Neural cell (in vitro differentiated cells): ENCODE measurements at regions not wholly inside any gene's neighbourhood (a gene's known extent, or its start where the extent isn't known, plus 50 kb on each side); places are given as distances from the start of the nearest gene placed in this dataset.

Experiments
- H2AFZ ChIP-seq: fragments of 200-600, 300-800 bp; sonication (generic), shearing (Covaris generic); 2 replicates; pipeline ENCODE4 v1.6.0; 2014; ENCODE audit warnings: low read depth, mild to moderate bottlenecking, antibody characterized with exemption, low read length, moderate library complexity
- H3F3A ChIP-seq: fragments of 200-600 bp; shearing (Covaris generic); 2 replicates; pipeline ENCODE4 v1.6.1; 2016; ENCODE audit warnings: mild to moderate bottlenecking, moderate library complexity, mixed read lengths, antibody characterized with exemption, low read length; ENCODE audit not compliant: insufficient read depth, poor library complexity, severe bottlenecking
- H3K27ac ChIP-seq: fragments of 200-600, 300-800 bp; sonication (generic), shearing (Covaris generic); 2 replicates; pipeline ENCODE4 v1.5.1; 2014; ENCODE audit warnings: mild to moderate bottlenecking, low read length, moderate library complexity
- H3K27me3 ChIP-seq: fragments of 300-800, 200-600 bp; sonication (generic), shearing (Covaris generic); 2 replicates; pipeline ENCODE4 v1.6.0; 2014; ENCODE audit warnings: mild to moderate bottlenecking, low read depth, low read length, moderate library complexity; ENCODE audit not compliant: insufficient read depth
- H3K36me3 ChIP-seq: fragments of 300-800, 200-600 bp; sonication (generic), shearing (Covaris generic); 2 replicates; pipeline ENCODE4 v1.5.1; 2014; ENCODE audit warnings: mild to moderate bottlenecking, antibody characterized with exemption, low read length, moderate library complexity; ENCODE audit not compliant: insufficient read depth
- H3K4me2 ChIP-seq: fragments of 300-800, 200-600 bp; sonication (generic), shearing (Covaris generic); 2 replicates; pipeline ENCODE4 v1.6.0; 2014; ENCODE audit warnings: mild to moderate bottlenecking, low read length
- H3K4me3 ChIP-seq: fragments of 300-800, 200-600 bp; sonication (generic), shearing (Covaris generic); 2 replicates; pipeline ENCODE4 v1.5.1; 2014; ENCODE audit warnings: mild to moderate bottlenecking, low read length, moderate library complexity
- H3K79me2 ChIP-seq: fragments of 200-600 bp; shearing (Covaris generic); replicated peaks from 2 replicates; pipeline ENCODE4 v1.6.0; 2014; ENCODE audit warnings: mild to moderate bottlenecking, low read length, moderate library complexity; ENCODE audit not compliant: insufficient read depth
- H3K9ac ChIP-seq: fragments of 300-800, 200-600 bp; sonication (generic), shearing (Covaris generic); 2 replicates; pipeline ENCODE4 v1.6.1; 2016; ENCODE audit warnings: mild to moderate bottlenecking, low read length, mixed read lengths
- H3K9me2 ChIP-seq: fragments of 200-600 bp; shearing (Covaris generic); 2 replicates; pipeline ENCODE4 v1.6.1; 2016; ENCODE audit warnings: mild to moderate bottlenecking, low read length, mixed read lengths; ENCODE audit not compliant: insufficient read depth
- H3K9me3 ChIP-seq: fragments of 200-600, 300-800 bp; sonication (generic), shearing (Covaris generic); 2 replicates; pipeline ENCODE4 v1.6.1; 2016; ENCODE audit warnings: mild to moderate bottlenecking, mixed run types, low read length, moderate library complexity, mixed read lengths
- H4K20me1 ChIP-seq: fragments of 200-600 bp; shearing (Covaris generic); 2 replicates; pipeline ENCODE4 v1.6.1; 2016; ENCODE audit warnings: mild to moderate bottlenecking, mixed run types; ENCODE audit not compliant: insufficient read depth
- CTCF ChIP-seq: fragments of 450-650 bp; IDR thresholded peaks from 2 replicates; pipeline ENCODE4 v1.5.1; 2014; ENCODE audit warnings: antibody characterized with exemption, mild to moderate bottlenecking, moderate library complexity; ENCODE audit not compliant: poor library complexity, severe bottlenecking
- EP300 ChIP-seq: fragments of 450-650 bp; conservative IDR thresholded peaks from 2 replicates; pipeline ENCODE4 v1.6.1; 2014; ENCODE audit warnings: antibody characterized with exemption, mild to moderate bottlenecking, moderate library complexity; ENCODE audit not compliant: poor library complexity, severe bottlenecking
- EZH2 ChIP-seq: fragments of 200-600, 300-800 bp; shearing (Covaris generic), sonication (generic); IDR thresholded peaks from 2 replicates; pipeline ENCODE4 v1.6.1; 2014; ENCODE audit warnings: antibody characterized with exemption, low read length, borderline replicate concordance, mild to moderate bottlenecking; ENCODE audit not compliant: insufficient read depth, poor library complexity, severe bottlenecking
- MXI1 ChIP-seq: fragments of 450-650 bp; conservative IDR thresholded peaks from 2 replicates; pipeline ENCODE4 v1.6.1; 2014; ENCODE audit warnings: antibody characterized with exemption, mild to moderate bottlenecking; ENCODE audit not compliant: poor library complexity, severe bottlenecking
- POLR2AphosphoS5 ChIP-seq: IDR thresholded peaks from 2 replicates; pipeline ENCODE4 v1.6.1; 2012
- RAD21 ChIP-seq: fragments of 450-650 bp; conservative IDR thresholded peaks from 2 replicates; pipeline ENCODE4 v1.6.1; 2014; ENCODE audit warnings: antibody characterized with exemption, mild to moderate bottlenecking, moderate library complexity
- REST ChIP-seq: IDR thresholded peaks from 2 replicates; pipeline ENCODE4 v1.6.1; 2012; ENCODE audit warnings: borderline replicate concordance
- SMC3 ChIP-seq: fragments of 450-650 bp; conservative IDR thresholded peaks from 2 replicates; pipeline ENCODE4 v1.6.1; 2014; ENCODE audit warnings: antibody characterized with exemption, mild to moderate bottlenecking, moderate library complexity; ENCODE audit not compliant: poor library complexity
- TAF1 ChIP-seq: IDR thresholded peaks from 2 replicates; pipeline ENCODE4 v1.6.1; 2012; ENCODE audit warnings: low read depth

- H3K9me3 ChIP-seq, result no peaks in the 10 kb centered on the region
- no peaks in the 10 kb centered on the region for H3F3A ChIP-seq
- no peaks in the 10 kb centered on the region for H4K20me1 ChIP-seq
- H3K9ac ChIP-seq, result no peak overlapping the region
- H3K27me3 ChIP-seq, result no peaks in the 10 kb centered on the region
- H3K36me3 ChIP-seq, result no peaks in the 10 kb centered on the region
- no peak overlapping the region for H2AFZ ChIP-seq
- H3K27ac ChIP-seq, result no peak overlapping the region
- no peak overlapping the region for H3K4me3 ChIP-seq
- no peak overlapping the region for H3K4me2 ChIP-seq
- TF ChIP-seq EZH2 (no peak), RAD21 (no peak), EP300 (no peak), SMC3 (no peak), POLR2AphosphoS5 (no peak), REST (no peak), CTCF (no peak), TAF1 (no peak), MXI1 (no peak)
- H3K9me2 ChIP-seq, result no peaks in the 10 kb centered on the region
- no peaks in the 10 kb centered on the region for H3K79me2 ChIP-seq
Observed at GRCh38 chrY:19365321-19365720, 379.2 kb downstream of the KDM5D start.

DNA sequence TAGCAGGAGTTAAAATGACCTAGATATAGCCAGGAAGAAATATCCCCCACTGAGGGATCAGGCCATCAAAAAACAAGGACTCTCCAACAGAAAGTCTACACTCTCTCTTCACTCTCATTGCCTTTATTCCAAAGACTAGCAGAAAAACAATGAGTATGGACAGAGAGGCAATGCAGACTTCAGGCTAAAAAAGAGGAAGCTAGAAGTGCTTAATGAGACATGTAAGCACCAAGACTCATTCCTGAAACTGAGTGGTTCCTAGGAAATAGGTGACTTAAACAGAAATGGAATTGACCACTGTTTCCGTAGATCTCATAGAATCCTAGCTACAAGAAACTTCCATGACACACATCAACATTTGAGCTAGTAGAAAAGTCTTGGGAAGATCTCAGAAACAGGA lies 387.3 kb downstream of the KDM5D start:
- Histone ChIP-seq H3K79me2 (no peaks in the 10 kb centered on the region), H2AFZ (no peak overlapping the region), H3K9ac (no peak overlapping the region), H3K9me3 (no peaks in the 10 kb centered on the region), H3K4me2 (no peak overlapping the region), H4K20me1 (no peaks in the 10 kb centered on the region), H3K27me3 (no peaks in the 10 kb centered on the region), H3F3A (no peaks in the 10 kb centered on the region), H3K9me2 (no peaks in the 10 kb centered on the region), H3K4me3 (no peak overlapping the region), H3K27ac (no peak overlapping the region), H3K36me3 (no peaks in the 10 kb centered on the region)
- TF ChIP-seq POLR2AphosphoS5 (no peak), CTCF (no peak), RAD21 (no peak), EZH2 (no peak)
